Neural cell (in vitro differentiated cells): ENCODE measurements at regions not wholly inside any gene's neighbourhood (a gene's known extent, or its start where the extent isn't known, plus 50 kb on each side); places are given as distances from the start of the nearest gene placed in this dataset.

Experiments
- CTCF ChIP-seq: fragments of 450-650 bp; IDR thresholded peaks from 2 replicates; pipeline ENCODE4 v1.5.1; 2014; ENCODE audit warnings: antibody characterized with exemption, mild to moderate bottlenecking, moderate library complexity; ENCODE audit not compliant: poor library complexity, severe bottlenecking
- EP300 ChIP-seq: fragments of 450-650 bp; conservative IDR thresholded peaks from 2 replicates; pipeline ENCODE4 v1.6.1; 2014; ENCODE audit warnings: antibody characterized with exemption, mild to moderate bottlenecking, moderate library complexity; ENCODE audit not compliant: poor library complexity, severe bottlenecking
- EZH2 ChIP-seq: fragments of 200-600, 300-800 bp; shearing (Covaris generic), sonication (generic); IDR thresholded peaks from 2 replicates; pipeline ENCODE4 v1.6.1; 2014; ENCODE audit warnings: antibody characterized with exemption, low read length, borderline replicate concordance, mild to moderate bottlenecking; ENCODE audit not compliant: insufficient read depth, poor library complexity, severe bottlenecking
- POLR2AphosphoS5 ChIP-seq: IDR thresholded peaks from 2 replicates; pipeline ENCODE4 v1.6.1; 2012
- RAD21 ChIP-seq: fragments of 450-650 bp; conservative IDR thresholded peaks from 2 replicates; pipeline ENCODE4 v1.6.1; 2014; ENCODE audit warnings: antibody characterized with exemption, mild to moderate bottlenecking, moderate library complexity
- SMC3 ChIP-seq: fragments of 450-650 bp; conservative IDR thresholded peaks from 2 replicates; pipeline ENCODE4 v1.6.1; 2014; ENCODE audit warnings: antibody characterized with exemption, mild to moderate bottlenecking, moderate library complexity; ENCODE audit not compliant: poor library complexity
- TAF1 ChIP-seq: IDR thresholded peaks from 2 replicates; pipeline ENCODE4 v1.6.1; 2012; ENCODE audit warnings: low read depth
- TF ChIP-seq, protein P1 (sequence below): IDR thresholded peaks from 2 replicates; pipeline ENCODE4 v1.6.1; 2012; ENCODE audit warnings: borderline replicate concordance

DNA sequence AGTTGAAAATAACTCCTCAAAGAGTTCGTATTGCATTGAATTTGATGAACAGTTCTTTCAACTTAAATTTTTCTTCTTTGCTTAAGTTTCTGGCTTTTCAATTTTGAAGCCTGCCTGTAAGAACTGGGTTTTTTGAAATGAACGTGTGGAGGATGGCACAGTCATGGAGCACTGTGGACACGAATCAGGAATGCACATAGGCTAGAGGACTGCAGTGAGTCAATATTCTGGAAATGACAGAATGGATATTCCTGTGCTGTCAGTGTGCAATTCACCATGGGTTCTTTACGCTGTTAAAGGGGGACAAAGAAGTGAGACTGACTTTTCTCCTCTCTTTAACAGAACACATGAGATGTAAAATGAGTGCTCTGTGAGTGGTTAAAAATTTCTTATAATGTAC, 368.0 kb upstream of the AGA start:
- TF ChIP-seq EP300 = no peak
- TF ChIP-seq CTCF = no peak
- TF ChIP-seq RAD21 = no peak
- TF ChIP-seq EZH2 = no peak
- no peak for TF ChIP-seq TAF1
- TF ChIP-seq SMC3 = no peak
- no peak for TF ChIP-seq POLR2AphosphoS5
- TF ChIP-seq, protein P1, sequence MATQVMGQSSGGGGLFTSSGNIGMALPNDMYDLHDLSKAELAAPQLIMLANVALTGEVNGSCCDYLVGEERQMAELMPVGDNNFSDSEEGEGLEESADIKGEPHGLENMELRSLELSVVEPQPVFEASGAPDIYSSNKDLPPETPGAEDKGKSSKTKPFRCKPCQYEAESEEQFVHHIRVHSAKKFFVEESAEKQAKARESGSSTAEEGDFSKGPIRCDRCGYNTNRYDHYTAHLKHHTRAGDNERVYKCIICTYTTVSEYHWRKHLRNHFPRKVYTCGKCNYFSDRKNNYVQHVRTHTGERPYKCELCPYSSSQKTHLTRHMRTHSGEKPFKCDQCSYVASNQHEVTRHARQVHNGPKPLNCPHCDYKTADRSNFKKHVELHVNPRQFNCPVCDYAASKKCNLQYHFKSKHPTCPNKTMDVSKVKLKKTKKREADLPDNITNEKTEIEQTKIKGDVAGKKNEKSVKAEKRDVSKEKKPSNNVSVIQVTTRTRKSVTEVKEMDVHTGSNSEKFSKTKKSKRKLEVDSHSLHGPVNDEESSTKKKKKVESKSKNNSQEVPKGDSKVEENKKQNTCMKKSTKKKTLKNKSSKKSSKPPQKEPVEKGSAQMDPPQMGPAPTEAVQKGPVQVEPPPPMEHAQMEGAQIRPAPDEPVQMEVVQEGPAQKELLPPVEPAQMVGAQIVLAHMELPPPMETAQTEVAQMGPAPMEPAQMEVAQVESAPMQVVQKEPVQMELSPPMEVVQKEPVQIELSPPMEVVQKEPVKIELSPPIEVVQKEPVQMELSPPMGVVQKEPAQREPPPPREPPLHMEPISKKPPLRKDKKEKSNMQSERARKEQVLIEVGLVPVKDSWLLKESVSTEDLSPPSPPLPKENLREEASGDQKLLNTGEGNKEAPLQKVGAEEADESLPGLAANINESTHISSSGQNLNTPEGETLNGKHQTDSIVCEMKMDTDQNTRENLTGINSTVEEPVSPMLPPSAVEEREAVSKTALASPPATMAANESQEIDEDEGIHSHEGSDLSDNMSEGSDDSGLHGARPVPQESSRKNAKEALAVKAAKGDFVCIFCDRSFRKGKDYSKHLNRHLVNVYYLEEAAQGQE = no peak
